BLaER1 treated with 17β-estradiol and CSF1 and Interleukin-3, amounts not matched to agents 10 nM and 100 nM (cell line): ENCODE measurements at regions not wholly inside any gene's neighbourhood (a gene's known extent, or its start where the extent isn't known, plus 50 kb on each side); places are given as distances from the start of the nearest gene placed in this dataset.
"Not testable (repeated sequence)": the region's sequence is repeated elsewhere in the genome, so short reads cannot be mapped to it uniquely, and the experiment has no call there.

Source experiments
- H3K27ac ChIP-seq, 11 experiments: shearing (Covaris generic); formaldehyde crosslinking; 2 replicates each; pipeline ENCODE4 v1.8.1; 2022
- H3K27me3 ChIP-seq, 11 experiments: shearing (Covaris generic); formaldehyde crosslinking; 2 replicates each; pipeline ENCODE4 v1.8.1; 2022
- H3K36me3 ChIP-seq, 11 experiments: shearing (Covaris generic); formaldehyde crosslinking; 2 replicates each; pipeline ENCODE4 v1.8.1; 2022
- H3K4me1 ChIP-seq, 10 experiments: shearing (Covaris generic); formaldehyde crosslinking; 2 replicates each; pipeline ENCODE4 v1.8.1; 2022
- H3K4me2 ChIP-seq, 11 experiments: shearing (Covaris generic); formaldehyde crosslinking; 2 replicates each; pipeline ENCODE4 v1.8.1; 2022
- H3K4me3 ChIP-seq, 10 experiments: shearing (Covaris generic); formaldehyde crosslinking; 2 replicates each; pipeline ENCODE4 v1.8.1; 2022
- H3K9ac ChIP-seq, 11 experiments: shearing (Covaris generic); formaldehyde crosslinking; 2 replicates each; pipeline ENCODE4 v1.8.1; 2022
- H3K9me3 ChIP-seq, 11 experiments: shearing (Covaris generic); formaldehyde crosslinking; replicated peaks in 1 of 11; 2 replicates each; pipeline ENCODE4 v1.8.1; 2022
- H4K20me1 ChIP-seq, 11 experiments: shearing (Covaris generic); formaldehyde crosslinking; 2 replicates each; pipeline ENCODE4 v1.8.1; 2022
- Cebpa-rat ChIP-seq, 11 experiments: shearing (Covaris generic); IDR thresholded peaks; 2 replicates each; pipeline ENCODE4 v1.8.1; 2022

GRCh38 chr11:29183301-29183700, 833.5 kb downstream of the KCNA4 start:
- TF ChIP-seq Cebpa-rat (IDR thresholded peaks at IDR 0.05), result no peak
- Histone ChIP-seq H3K27me3 (no peaks in the 10 kb centered on the region), H3K4me3 (no peak overlapping the region), H3K36me3 (no peaks in the 10 kb centered on the region), H3K9ac (no peak overlapping the region), H3K27ac (no peak overlapping the region), H4K20me1 (no peaks in the 10 kb centered on the region), H3K4me1 (no peaks in the 10 kb centered on the region), H3K9me3 (no peaks in the 10 kb centered on the region), H3K4me2 (no peak overlapping the region)

GRCh38 chr11:29173660-29174062, 843.2 kb downstream of the KCNA4 start:
- Histone ChIP-seq H3K27ac (no peak overlapping the region), H3K9me3 (no peaks in the 10 kb centered on the region), H3K4me1 (no peaks in the 10 kb centered on the region), H3K36me3 (no peaks in the 10 kb centered on the region), H3K27me3 (no peaks in the 10 kb centered on the region), H3K9ac (no peak overlapping the region), H3K4me3 (no peak overlapping the region), H3K4me2 (no peak overlapping the region), H4K20me1 (no peaks in the 10 kb centered on the region)
- no peak for TF ChIP-seq Cebpa-rat (IDR thresholded peaks at IDR 0.05)

- no peak overlapping the region for H3K4me2 ChIP-seq
- H3K9ac ChIP-seq, result no peak overlapping the region
- H3K4me1 ChIP-seq, result no peaks in the 10 kb centered on the region
- H3K9me3 ChIP-seq, result no peaks in the 10 kb centered on the region
- H3K36me3 ChIP-seq, result no peaks in the 10 kb centered on the region
- no peaks in the 10 kb centered on the region for H3K27me3 ChIP-seq
- no peak overlapping the region for H3K4me3 ChIP-seq
- H4K20me1 ChIP-seq, result no peaks in the 10 kb centered on the region
- H3K27ac ChIP-seq, result no peak overlapping the region
- no peak for TF ChIP-seq Cebpa-rat (IDR thresholded peaks at IDR 0.05)
Measured at GRCh38 chr11:29171360-29171950, 845.4 kb downstream of the KCNA4 start.

GRCh38 chr11:29166306-29166705, 850.5 kb downstream of the KCNA4 start:
- Histone ChIP-seq H3K36me3 (no peaks in the 10 kb centered on the region), H3K4me2 (no peak overlapping the region), H3K4me1 (peaks cover 0 to 1% (median 0%) of the 10 kb centered on the region in 10 experiments; a peak in 1 of 20 replicates), H3K9me3 (no peaks in the 10 kb centered on the region), H3K27me3 (no peaks in the 10 kb centered on the region), H3K27ac (no peak overlapping the region), H3K4me3 (no peak overlapping the region), H3K9ac (no peak overlapping the region), H4K20me1 (no peaks in the 10 kb centered on the region)
- no peak for TF ChIP-seq Cebpa-rat (IDR thresholded peaks at IDR 0.05)

- Histone ChIP-seq H3K27ac (no peak overlapping the region), H3K4me2 (no peak overlapping the region), H4K20me1 (no peaks in the 10 kb centered on the region)
Measured at GRCh38 chr11:29163231-29163630, 853.6 kb downstream of the KCNA4 start.

GRCh38 chr11:29162491-29162890, 854.3 kb downstream of the KCNA4 start:
- H3K4me2 ChIP-seq, result no peak overlapping the region
- no peak for TF ChIP-seq Cebpa-rat (IDR thresholded peaks at IDR 0.05)
- H3K9ac ChIP-seq, result no peak overlapping the region

More at GRCh38 chr11:29163231-29163630, 853.6 kb downstream of the KCNA4 start:
- peaks cover 0 to 5% (median 0%) of the 10 kb centered on the region in 10 experiments; a peak in 1 of 20 replicates for H3K4me1 ChIP-seq
- no peaks in the 10 kb centered on the region for H3K9me3 ChIP-seq
- H3K27me3 ChIP-seq, result no peaks in the 10 kb centered on the region; a peak in 1 of 22 replicates
- no peak overlapping the region for H3K9ac ChIP-seq
- TF ChIP-seq Cebpa-rat (IDR thresholded peaks at IDR 0.05), result no peak
- H3K4me3 ChIP-seq, result no peak overlapping the region
- no peaks in the 10 kb centered on the region for H3K36me3 ChIP-seq

GRCh38 chr11:29161191-29161590, 855.6 kb downstream of the KCNA4 start:
- Histone ChIP-seq H3K4me2 (no peak overlapping the region), H3K9ac (no peak overlapping the region), H3K36me3 (no peaks in the 10 kb centered on the region), H3K9me3 (no peaks in the 10 kb centered on the region), H3K27ac (no peak overlapping the region), H3K4me1 (peaks cover 0 to 5% (median 0%) of the 10 kb centered on the region in 10 experiments; a peak in 1 of 20 replicates), H4K20me1 (no peaks in the 10 kb centered on the region), H3K27me3 (no peaks in the 10 kb centered on the region; a peak in 1 of 22 replicates), H3K4me3 (no peak overlapping the region)
- TF ChIP-seq Cebpa-rat (IDR thresholded peaks at IDR 0.05), result no peak

More at GRCh38 chr11:29162491-29162890, 854.3 kb downstream of the KCNA4 start:
- peaks cover 0 to 5% (median 0%) of the 10 kb centered on the region in 10 experiments; a peak in 1 of 20 replicates for H3K4me1 ChIP-seq
- H3K36me3 ChIP-seq, result no peaks in the 10 kb centered on the region
- no peaks in the 10 kb centered on the region for H3K9me3 ChIP-seq
- H4K20me1 ChIP-seq, result no peaks in the 10 kb centered on the region
- no peak overlapping the region for H3K4me3 ChIP-seq
- no peak overlapping the region for H3K27ac ChIP-seq
- H3K27me3 ChIP-seq, result no peaks in the 10 kb centered on the region; a peak in 1 of 22 replicates

- Histone ChIP-seq H3K9ac (no peak overlapping the region), H3K27me3 (no peaks in the 10 kb centered on the region; a peak in 1 of 22 replicates), H3K9me3 (no peaks in the 10 kb centered on the region), H3K4me1 (peaks cover 0 to 5% (median 0%) of the 10 kb centered on the region in 10 experiments; a peak in 1 of 20 replicates), H3K27ac (no peak overlapping the region), H3K36me3 (no peaks in the 10 kb centered on the region), H4K20me1 (no peaks in the 10 kb centered on the region), H3K4me3 (no peak overlapping the region), H3K4me2 (no peak overlapping the region)
- TF ChIP-seq Cebpa-rat (IDR thresholded peaks at IDR 0.05), result no peak
Measured at GRCh38 chr11:29159552-29160465, 857.0 kb downstream of the KCNA4 start.

GRCh38 chr11:29153078-29153477, 863.8 kb downstream of the KCNA4 start:
- Histone ChIP-seq H3K36me3 (no peaks in the 10 kb centered on the region), H3K9me3 (no peaks in the 10 kb centered on the region; a peak in 1 of 22 replicates), H3K4me2 (no peak overlapping the region), H3K9ac (no peak overlapping the region), H4K20me1 (no peaks in the 10 kb centered on the region), H3K4me1 (no peaks in the 10 kb centered on the region), H3K4me3 (no peak overlapping the region), H3K27ac (no peak overlapping the region), H3K27me3 (no peaks in the 10 kb centered on the region)
- no peak for TF ChIP-seq Cebpa-rat (IDR thresholded peaks at IDR 0.05)

- H3K36me3 ChIP-seq, H3K27ac ChIP-seq, H3K4me3 ChIP-seq, H3K4me1 ChIP-seq, H3K27me3 ChIP-seq, H3K9me3 ChIP-seq, H3K4me2 ChIP-seq, H4K20me1 ChIP-seq, H3K9ac ChIP-seq: not testable (repeated sequence)
Measured at GRCh38 chr11:29142573-29142972, 874.3 kb downstream of the KCNA4 start.
